ENCODE measurements at regions not wholly inside any gene's neighbourhood (a gene's known extent, or its start where the extent isn't known, plus 50 kb on each side); places are given as distances from the start of the nearest gene placed in this dataset.
"Not testable (repeated sequence)": the region's sequence is repeated elsewhere in the genome, so short reads cannot be mapped to it uniquely, and the experiment has no call there.

DNA sequence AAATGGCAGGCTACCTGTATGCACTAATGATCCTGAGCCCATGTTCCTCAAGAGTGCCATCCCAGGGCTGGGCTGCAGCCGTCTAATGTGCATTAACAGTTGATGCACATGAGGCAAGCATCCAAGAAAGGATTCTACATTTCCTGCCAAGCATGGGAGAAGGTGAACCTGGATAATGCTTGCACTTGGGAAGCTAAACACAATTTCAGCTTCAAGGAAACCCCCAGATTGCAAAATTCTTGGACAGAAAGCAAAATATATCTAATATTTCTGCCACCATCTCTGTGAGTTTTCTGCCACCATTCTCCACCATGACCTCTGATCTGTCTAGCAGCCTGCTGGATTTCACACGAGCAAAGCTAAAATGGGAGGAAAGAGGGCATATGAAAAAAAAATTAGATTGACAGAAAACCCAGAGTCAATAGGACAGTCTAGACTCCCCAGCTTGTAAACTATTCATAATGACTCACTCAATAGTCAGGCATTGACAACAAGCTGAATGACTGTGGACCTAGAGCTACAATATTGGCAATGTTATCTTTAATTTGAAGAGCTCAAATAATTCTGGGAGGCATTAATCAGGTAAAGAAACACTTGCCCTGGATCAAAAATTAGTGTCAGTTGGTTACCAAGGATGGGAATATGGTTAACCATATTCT is 91.9 kb upstream of the BCL2L14 start:
- peak; percentile 41 for DNase-seq (ENCODE audit: low spot score)

DNA sequence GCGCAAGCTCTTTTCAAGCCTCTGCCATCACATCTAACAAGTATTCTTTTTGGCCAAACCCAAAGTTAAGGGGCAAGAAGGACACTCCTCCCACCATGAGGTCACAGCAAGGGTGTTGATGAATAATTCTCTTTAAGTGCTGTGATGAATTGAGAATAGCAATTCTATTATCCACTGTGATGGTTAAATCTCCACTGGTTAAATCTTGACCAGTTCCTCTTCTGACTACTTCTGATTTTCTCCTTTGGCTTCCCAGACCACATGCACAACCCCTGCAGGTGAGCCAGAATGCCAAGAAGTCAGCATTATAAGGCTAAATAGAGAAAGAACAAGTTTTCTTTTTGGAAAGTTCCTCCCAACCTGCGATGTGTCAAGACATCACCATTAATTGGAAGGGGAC is 90.6 kb upstream of the BCL2L14 start:
- DNase-seq (ENCODE audit: low spot score), result no peak

DNA sequence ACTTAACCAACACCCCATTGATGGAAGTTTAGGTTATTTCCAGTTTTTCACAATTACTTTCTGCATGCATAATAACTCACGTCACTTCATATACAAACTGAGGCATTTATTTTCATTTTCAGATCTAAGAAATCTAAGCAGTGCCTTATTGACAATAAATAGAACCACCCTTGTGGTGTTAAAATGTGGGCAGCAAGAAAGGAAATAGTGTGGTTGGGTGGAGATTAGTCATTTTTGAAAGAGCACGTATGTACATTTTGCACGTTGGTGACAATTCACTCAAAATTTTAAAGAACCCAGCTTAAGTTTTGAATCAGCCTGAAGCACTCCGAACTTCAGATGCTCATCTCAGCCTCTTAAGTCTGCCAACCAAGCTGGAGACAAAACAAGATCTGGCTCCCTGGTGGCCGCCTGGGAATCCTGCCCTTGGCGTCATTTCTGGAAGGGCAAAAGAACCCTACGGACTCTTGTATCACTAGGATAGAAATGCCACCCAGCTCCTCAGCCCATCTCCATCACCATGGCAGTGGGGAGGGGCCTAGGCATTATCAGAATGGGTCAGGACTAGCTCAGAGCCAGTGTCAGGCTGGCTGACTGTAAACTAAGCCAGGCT is 89.5 kb upstream of the BCL2L14 start:
- DNase-seq (ENCODE audit: low spot score), result peak; percentile 39

DNA sequence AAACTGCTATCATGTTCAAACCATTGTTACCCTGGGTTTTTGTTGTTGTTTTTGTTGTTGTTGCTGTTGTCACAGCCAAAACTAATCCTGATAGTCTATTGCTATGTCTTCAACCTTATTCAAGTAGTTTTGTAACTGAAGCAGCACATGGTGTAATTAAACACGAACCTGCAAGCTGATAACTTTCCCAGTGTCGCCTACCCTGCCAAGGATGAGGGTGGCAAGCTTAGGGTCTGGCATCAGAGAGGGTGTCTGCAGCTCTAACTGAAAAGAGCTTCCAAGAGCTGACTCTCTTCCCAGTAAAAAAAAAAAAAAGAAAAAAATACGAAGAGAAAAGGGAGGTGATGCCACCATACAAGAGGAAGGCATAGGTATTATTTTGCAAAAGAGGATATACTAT is 86.3 kb upstream of the BCL2L14 start:
- no peak for DNase-seq (ENCODE audit: low spot score)

DNA sequence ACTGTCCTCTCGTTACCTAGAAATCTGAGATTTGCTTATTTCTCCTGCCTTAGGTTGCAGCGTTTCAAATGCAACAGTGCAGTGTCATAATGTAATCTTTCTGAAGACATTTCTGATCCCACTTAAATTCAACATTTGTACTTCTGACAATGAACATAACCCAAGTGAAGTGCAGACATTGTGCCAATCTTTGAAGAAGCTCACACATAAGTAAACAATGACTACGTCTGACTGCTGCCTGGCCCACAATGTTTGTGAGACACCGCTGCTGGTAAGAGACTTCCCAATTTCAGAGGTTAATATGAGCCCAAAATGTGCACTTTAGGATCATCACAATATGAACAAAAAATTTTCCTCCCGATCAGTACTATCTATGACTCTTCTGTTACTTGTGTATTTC is 84.6 kb upstream of the BCL2L14 start:
- DNase-seq (ENCODE audit: low spot score), result no peak

DNA sequence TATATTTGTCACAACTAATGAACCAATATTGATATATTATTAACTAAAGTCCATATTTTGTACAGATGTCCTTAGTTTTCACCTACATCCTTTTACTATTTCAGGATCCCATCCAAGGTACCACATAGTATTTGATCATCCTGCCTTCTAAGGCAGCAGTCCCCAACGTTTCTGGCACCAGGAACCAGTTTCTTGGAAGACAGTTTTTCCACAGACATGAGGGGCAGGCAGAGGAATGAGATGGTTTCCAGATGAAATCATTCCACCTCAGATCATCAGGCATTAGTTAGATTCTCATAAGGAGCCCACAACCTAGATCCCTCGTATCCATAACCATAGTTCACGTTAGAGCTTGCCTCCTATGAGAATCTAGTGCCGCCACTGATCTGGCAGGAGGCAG is 82.8 kb upstream of the BCL2L14 start:
- no peak for DNase-seq (ENCODE audit: low spot score)

DNA sequence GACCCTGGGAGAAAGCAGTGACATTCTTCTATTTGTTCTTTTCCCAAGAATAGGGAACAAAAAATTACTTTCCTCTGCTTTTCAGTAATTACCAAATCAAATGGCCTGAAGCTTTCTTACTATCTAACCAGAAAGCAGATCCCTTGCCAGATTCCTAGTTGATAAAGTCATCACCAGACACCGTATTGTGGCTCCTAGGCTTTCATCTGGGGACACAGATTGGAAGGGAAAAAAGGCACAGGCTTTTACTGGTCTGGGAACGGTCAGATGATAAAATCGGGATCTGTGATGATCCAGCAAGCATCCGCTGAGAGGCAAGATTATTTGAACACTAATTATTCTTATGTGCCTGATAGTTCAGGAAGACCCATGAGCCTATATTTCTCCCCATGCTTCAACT is 79.1 kb upstream of the BCL2L14 start:
- no peak for DNase-seq (ENCODE audit: low spot score)

DNA sequence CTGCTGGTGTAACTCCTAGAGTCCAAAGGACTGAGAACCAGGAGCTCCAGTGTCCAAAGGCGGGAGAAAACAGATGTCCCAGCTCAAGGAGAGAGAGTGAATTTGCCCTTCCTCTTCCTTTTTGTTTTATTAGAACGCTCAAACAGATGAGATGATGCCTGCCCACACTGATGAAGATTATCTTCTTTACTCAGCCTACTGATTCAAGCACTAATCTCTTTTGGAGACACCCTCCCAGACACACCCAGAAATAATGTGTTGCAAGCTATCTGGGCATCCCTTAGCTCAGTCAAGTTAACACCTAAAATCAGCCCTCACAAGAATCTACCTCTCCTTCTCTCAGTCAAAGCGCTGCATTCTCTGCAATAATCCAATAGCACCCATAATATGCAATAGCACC is 78.2 kb upstream of the BCL2L14 start:
- no peak for DNase-seq (ENCODE audit: low spot score)

DNA sequence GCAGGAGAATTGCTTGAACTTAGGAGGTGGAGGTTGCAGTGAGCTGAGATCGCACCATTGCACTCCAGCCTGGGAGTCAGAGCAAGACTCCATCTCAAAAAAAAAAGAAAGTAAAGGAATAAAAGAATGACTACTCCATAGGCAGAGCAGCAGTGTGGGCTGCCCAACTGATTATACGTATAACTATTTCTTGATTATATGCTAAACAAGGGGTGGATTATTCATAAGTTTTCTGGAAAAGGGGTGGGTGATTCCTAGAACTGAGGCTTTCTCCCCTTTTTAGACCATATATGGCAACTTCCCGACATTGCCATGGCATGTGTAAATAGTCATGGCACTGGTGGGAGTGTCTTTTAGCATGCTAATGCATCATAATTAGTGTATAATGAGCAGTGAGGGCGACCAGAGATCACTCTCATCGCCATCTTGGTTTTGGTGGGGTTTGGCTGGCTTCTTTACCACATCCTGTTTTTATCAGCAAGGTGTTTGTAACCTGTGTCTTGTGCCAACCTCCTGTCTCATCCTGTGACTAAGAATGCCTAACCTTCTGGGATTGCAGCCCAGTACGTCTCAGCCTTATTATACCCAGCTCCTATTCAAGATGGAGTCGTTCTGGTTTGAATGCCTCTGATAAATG is 72.3 kb upstream of the BCL2L14 start:
- DNase-seq (ENCODE audit: low spot score), result not testable (repeated sequence)

DNA sequence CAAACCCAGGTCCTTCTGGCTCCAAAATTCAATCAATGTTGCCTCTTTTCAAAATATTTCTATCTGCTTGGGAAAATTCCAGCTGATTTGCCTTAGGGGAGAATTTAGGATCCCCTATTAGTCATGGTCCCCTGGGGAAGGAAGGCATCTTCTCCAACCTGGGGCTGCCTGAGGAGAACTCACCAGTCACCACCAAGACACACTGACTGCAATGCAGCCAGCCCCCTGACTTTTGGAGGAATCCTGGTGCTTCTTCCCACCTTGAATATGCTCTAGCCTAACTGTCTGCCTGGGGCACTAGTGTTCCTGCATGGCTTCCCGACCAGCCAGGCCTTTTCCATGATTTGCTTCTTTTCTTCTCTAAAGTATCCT is 71.8 kb upstream of the BCL2L14 start:
- no peak for DNase-seq (ENCODE audit: low spot score)

DNA sequence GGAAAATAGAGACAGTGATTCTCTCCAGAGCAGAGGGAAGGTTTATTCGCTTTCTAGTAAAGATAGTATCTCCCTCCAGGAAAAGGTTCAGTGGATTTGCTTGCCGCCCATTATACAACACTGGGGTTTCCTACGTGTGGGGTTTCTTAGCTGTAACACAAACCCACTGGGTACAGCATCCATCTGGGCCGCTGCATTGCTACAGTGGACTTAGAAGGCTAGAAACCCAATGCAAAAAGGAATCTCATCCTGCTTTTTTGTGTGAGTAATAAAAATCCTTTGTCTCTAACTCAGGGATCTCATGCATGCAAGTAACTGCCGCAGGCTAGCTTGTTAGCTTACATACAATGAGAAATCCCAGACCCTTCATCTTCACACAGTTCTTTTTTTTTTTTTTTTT is 67.1 kb upstream of the BCL2L14 start:
- no peak for DNase-seq (ENCODE audit: low spot score)

DNA sequence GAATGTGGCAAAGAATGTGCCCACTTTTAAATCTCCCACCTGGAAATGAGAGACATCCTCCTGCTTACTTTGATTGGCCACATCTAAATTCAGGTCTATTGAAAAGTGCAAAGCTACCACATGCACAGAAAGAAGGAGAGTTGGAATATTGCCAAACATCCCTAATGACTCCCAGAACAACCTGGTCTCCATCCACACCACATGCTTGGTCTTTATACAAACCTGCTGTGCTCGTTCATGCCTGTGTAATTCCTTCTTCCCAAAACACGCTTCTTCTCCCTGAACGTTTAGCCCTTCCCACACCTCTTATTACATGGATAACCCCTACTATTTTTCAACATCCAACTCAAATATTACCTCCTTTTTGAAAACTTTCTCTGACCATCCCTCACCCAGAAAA is 66.2 kb upstream of the BCL2L14 start:
- DNase-seq (ENCODE audit: low spot score), result no peak

DNA sequence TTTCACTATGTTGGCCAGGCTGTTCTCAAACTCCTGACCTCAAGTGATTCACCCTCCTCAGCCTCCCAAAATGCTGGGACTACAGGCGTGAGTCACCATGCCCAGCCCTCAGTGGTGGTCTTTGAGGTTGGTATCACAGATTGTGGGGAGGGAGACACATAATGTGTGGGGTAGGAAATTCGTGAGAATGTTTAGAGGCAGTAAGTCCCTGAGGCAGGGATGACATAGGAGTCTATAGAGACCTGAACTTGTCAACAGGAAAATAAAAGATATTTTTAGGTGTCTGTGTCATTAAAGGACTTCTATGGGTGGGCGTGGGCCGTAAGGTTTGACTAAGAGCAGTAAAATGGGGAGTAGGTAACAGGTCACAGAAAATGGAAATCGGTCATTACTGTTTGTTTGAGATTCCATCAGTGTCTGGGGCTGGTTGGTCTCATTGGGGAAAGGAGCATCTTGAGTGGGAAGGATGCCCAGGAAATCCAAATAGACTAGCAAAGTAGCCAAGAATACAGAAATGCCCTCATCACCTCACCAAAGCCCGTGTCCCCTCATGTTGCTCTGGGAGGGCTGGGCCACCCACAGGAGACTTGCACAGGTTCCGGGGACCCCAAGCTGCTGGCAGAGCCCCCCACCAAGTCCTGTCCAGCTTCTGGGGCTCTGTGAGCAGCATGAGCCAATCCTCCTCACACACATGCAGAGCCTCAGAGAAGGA is 63.6 kb upstream of the BCL2L14 start:
- no peak for DNase-seq (ENCODE audit: low spot score)

DNA sequence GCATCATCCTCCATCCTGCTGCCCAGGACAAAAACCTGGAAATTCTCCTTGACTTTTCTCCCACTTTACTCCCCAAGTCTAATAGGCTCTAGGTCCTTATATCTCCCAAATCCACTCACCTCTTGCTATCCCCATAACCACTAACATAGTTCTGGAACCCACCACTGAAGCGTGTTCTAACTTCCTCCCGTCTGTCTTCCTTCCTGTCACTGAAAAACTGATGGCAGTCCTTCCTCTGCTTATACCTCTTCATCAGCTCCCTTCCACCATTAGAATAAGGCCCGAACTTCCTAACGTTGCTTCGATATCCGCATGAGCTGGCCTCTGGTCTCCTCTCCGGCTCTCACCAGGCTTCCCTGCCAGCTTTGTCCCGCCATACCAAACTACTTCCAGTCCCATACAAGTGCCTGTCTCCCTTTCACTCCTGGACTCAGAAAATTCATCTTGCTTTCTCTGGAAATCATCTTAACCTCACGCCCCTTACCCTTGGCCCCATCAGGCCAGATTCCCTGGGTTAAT is 63.0 kb upstream of the BCL2L14 start:
- DNase-seq (ENCODE audit: low spot score), result no peak

DNA sequence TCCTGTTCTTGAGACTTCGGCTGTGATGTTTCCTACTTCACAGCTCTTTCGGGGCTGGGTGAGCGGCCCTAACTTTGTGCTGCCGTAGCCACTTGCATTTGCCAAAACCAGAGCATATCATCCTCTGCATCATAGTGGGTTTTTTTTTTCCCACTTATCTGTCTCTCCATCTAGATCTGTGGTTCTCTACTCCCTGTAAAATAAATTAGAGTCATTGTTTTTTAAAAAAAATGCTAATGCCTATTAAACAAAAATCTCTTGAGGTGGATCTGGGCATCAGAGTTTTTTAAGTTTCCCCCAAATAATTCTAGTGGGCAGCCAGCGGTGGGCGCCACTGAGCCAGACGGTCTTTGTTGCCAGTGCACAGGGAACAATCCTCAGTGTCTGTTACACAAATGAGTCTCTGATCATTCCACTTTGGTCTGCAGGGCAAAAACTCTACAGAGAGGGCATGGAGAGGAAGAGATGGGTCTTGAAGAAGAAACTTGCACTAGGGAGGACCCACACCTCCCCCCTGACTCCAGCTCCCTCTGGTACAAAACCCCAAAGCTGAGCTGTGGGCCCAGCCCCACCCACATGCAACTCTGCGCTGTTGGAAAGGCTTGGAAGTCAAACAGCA is 62.4 kb upstream of the BCL2L14 start:
- no peak for DNase-seq (ENCODE audit: low spot score)

DNA sequence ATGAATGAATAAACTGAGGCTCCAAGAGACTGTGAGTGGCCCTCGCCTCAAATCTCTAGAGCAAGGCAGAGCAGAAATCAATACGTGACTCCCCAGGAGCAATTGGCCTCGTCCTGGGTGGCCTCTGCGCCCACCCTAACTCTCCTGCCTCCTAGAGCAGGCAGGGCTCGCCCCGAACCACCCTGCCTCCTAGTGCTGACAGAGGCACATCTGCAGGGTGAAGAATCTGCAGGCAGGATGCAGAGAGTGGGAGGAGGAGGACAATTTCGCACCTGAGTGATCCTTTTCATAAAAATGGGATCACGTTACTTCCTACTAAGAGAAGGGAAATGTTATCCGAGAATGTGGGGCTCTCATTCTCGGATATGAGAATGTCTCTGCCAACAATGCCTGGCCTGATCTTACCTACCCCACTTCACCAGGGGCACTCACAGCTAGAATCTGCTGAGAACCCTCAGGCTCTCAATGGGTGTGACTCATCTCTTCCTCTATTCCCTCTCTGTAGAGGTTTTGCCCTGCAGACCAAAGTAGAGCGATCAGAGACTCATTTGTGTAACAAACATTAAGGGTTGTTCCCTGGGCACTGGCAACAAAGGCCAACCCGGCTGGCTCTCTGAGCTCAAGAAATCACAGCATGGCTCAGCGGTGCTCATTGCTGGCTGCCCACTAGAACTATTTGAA is 61.7 kb upstream of the BCL2L14 start:
- DNase-seq (ENCODE audit: low spot score), result peak; percentile 50

DNA sequence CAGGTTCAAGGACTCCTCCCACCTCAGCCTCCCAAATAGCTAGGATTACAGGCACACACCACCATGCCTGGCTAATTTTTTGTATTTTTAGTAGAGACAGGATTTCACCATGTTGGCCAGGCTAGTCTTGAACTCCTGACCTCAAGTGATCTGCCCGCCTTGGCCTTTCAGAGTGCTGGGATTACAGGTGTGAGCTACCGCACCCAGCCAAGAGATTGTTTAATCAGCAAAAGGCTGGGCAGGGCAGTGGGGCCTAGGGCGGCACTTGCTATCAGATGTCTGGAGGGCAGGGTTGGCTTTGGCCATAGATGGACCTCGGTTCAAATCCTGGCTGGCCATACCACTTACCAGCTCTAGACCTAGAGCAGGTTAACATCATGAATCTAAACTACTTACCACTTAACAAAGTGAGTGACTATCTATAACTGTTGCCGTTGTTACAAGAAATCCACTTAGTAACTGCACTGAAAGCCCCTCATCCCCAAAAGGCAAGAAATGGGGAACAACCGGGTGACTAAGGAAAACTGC is 60.9 kb upstream of the BCL2L14 start:
- not testable (repeated sequence) for DNase-seq (ENCODE audit: low spot score)

DNA sequence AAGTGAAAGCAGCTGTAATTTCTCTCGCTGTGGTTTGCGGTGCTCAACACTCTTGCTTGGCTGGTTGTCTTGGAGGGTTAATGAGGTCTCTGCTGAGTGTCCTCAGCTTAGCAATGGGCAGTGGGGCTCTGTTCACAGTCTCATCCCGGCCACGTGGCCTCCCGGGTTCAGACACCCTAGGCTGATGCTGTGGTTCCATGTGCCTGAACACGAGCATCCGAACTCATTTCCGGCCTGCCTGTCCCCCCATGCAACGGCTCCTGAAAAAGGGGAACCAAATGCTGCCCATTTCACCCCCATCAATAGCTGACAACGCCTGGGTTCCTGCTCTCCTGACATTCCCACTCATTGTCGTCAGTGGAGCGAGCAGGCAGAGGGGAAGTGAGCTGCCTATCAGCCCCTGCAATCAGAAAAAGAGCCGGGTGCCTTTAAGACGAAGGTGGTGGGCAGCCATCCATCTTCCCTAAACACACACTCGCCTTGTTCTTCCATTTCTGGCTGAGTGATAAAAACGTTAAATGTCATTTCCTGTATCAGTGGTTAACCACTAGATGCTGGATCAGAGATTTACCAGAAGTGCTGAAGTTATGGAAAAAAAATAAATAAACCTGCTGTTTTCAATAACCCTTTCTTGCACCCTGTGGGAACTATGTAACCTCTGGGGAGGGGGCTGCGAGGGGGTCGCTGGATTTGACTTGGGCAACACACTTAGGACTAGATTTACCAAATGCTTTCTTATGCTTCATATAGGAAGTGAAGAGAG is 60.3 kb upstream of the BCL2L14 start:
- peak; percentile 75 for DNase-seq (ENCODE audit: low spot score)

DNA sequence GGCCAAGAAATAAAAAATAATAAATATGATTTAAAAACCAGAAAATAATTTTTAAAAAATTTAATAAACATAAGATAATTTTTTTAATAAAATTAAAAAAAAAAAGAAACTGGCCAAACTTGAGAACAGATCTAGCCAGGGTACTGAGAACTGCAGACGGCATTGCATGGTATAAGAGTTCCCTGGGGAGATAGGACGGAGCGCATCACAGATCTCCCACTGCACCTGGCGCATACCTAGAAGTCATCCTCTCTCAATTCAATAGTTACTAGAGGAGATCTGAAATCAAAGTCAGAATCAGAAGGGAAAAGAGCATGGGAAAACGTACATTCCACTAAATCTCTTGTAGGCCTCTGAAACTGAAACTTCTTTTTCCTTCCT is 58.9 kb upstream of the BCL2L14 start:
- no peak for DNase-seq (ENCODE audit: low spot score)

DNA sequence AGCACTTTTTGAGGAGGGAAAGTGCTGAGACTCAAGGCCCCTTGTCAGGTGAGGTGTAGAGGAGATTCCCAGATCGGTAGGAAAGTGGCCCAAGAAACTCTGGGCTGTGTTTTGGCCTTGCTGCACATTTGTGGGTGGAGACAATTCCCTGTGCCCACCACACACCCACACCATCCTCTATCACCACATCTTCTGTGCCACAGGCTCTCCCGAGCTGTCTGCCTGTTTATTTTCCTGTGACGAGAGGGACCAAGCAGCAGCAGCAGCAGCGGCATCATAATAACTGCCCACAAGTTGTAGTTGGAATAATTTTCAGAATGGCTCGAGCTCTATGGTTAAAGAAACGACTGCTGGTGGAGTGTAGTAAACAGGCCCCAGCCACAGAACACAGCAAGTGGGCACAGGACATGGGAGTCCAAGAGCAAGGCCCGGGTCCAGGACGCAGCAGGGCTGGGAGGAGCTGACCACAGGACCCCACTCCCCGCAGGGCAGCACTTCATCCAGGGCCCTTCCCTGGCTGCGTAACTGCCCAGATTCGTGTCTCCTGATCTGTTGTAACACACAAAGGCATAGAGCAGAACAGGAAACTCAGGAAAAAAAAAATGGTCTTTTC is 55.6 kb upstream of the BCL2L14 start:
- no peak for DNase-seq (ENCODE audit: low spot score)
